ENCODE measurements at regions not wholly inside any gene's neighbourhood (a gene's known extent, or its start where the extent isn't known, plus 50 kb on each side); places are given as distances from the start of the nearest gene placed in this dataset.

- TF ChIP-seq CTCF (conservative IDR thresholded peaks at IDR 0.05; ENCODE audit: low read depth, low read length) = no peak
- no peak overlapping the region for H3K4me3 ChIP-seq (ENCODE audit: low read depth, low read length)
- no peak for DNase-seq (ENCODE audit: low read depth)
Measured at GRCh38 chr1:76786222-76786621, 81.1 kb upstream of the ST6GALNAC5 start.

- TF ChIP-seq CTCF (conservative IDR thresholded peaks at IDR 0.05; ENCODE audit: low read depth, low read length) = no peak
- no peak overlapping the region for H3K4me3 ChIP-seq (ENCODE audit: low read depth, low read length)
- DNase-seq (ENCODE audit: low read depth) = no peak
Measured at GRCh38 chr1:76793594-76793993, 73.7 kb upstream of the ST6GALNAC5 start.

GRCh38 chr1:76799700-76800099, 67.6 kb upstream of the ST6GALNAC5 start:
- TF ChIP-seq CTCF (conservative IDR thresholded peaks at IDR 0.05; ENCODE audit: low read depth, low read length) = no peak
- H3K4me3 ChIP-seq (ENCODE audit: low read depth, low read length) = no peak overlapping the region
- DNase-seq (ENCODE audit: low read depth) = no peak

- no peak overlapping the region for H3K4me3 ChIP-seq (ENCODE audit: low read depth, low read length)
- TF ChIP-seq CTCF (conservative IDR thresholded peaks at IDR 0.05; ENCODE audit: low read depth, low read length) = no peak
- no peak for DNase-seq (ENCODE audit: low read depth)
Measured at GRCh38 chr1:76802094-76802493, 65.2 kb upstream of the ST6GALNAC5 start.

GRCh38 chr1:76807543-76808260, 59.6 kb upstream of the ST6GALNAC5 start:
- no peak for DNase-seq (ENCODE audit: low read depth)
- TF ChIP-seq CTCF (conservative IDR thresholded peaks at IDR 0.05; ENCODE audit: low read depth, low read length) = no peak
- no peak overlapping the region for H3K4me3 ChIP-seq (ENCODE audit: low read depth, low read length)

Measured in choroid plexus epithelial cell (primary cell).